HG03196 (cell line): ENCODE measurements at regions not wholly inside any gene's neighbourhood (a gene's known extent, or its start where the extent isn't known, plus 50 kb on each side); places are given as distances from the start of the nearest gene placed in this dataset.

Experiments used
- ATAC-seq: cut with Tn5 transposase; IDR thresholded peaks from one replicate; pipeline ENCODE4 v1.9.1; 2021; ENCODE audit not compliant: unreplicated experiment

- ATAC-seq = no peak
These were observed 269.5 kb upstream of the CITED2 start for GRCh38 chr6:139643986-139644385.

- ATAC-seq = no peak
These were observed 267.9 kb upstream of the CITED2 start for GRCh38 chr6:139642346-139642745.

- no peak for ATAC-seq
These were observed 266.9 kb upstream of the CITED2 start for GRCh38 chr6:139641376-139641775.

- ATAC-seq = no peak
These were observed 266.5 kb upstream of the CITED2 start for GRCh38 chr6:139640921-139641320.

- peak; percentile 94 for ATAC-seq
These were observed 266.0 kb upstream of the CITED2 start for GRCh38 chr6:139640448-139640847.

- ATAC-seq = no peak
These were observed 265.1 kb upstream of the CITED2 start for GRCh38 chr6:139639507-139639906.

- ATAC-seq = no peak
These were observed 263.9 kb upstream of the CITED2 start for GRCh38 chr6:139638179-139638941.

- ATAC-seq = no peak
These were observed 263.3 kb upstream of the CITED2 start for GRCh38 chr6:139637766-139638165.

- ATAC-seq = no peak
These were observed 261.9 kb upstream of the CITED2 start for GRCh38 chr6:139636391-139636790.

- no peak for ATAC-seq
These were observed 261.1 kb upstream of the CITED2 start for GRCh38 chr6:139635401-139636130.

GRCh38 chr6:139632840-139633239 is 258.4 kb upstream of the CITED2 start:
- no peak for ATAC-seq

GRCh38 chr6:139628270-139628669 is 253.8 kb upstream of the CITED2 start:
- ATAC-seq = no peak

- ATAC-seq = no peak
These were observed 252.6 kb upstream of the CITED2 start for GRCh38 chr6:139627091-139627490.

- ATAC-seq = no peak
These were observed 251.8 kb upstream of the CITED2 start for GRCh38 chr6:139625998-139626975.

GRCh38 chr6:139625081-139625939 is 250.9 kb upstream of the CITED2 start:
- no peak for ATAC-seq

- ATAC-seq = no peak
These were observed 248.9 kb upstream of the CITED2 start for GRCh38 chr6:139623372-139623771.

- ATAC-seq = no peak
These were observed 239.0 kb upstream of the CITED2 start for GRCh38 chr6:139613496-139613895.

- no peak for ATAC-seq
These were observed 237.7 kb upstream of the CITED2 start for GRCh38 chr6:139612135-139612465.

GRCh38 chr6:139611327-139612134 is 237.1 kb upstream of the CITED2 start:
- ATAC-seq = no peak
